ENCODE measurements at regions not wholly inside any gene's neighbourhood (a gene's known extent, or its start where the extent isn't known, plus 50 kb on each side); places are given as distances from the start of the nearest gene placed in this dataset.

GRCh38 chr21:16194095-16194787, 464.5 kb downstream of the USP25 start:
- no peaks in the 10 kb centered on the region for H3K4me1 Mint-ChIP-seq (ENCODE audit: low read depth in 2 of 2)
- H3K4me3 Mint-ChIP-seq, result no peak overlapping the region
- no peaks in the 10 kb centered on the region for H3K27me3 Mint-ChIP-seq
- H3K9me3 Mint-ChIP-seq, result peaks cover 0 to 15% of the 10 kb centered on the region in 2 donors
- H3K27ac Mint-ChIP-seq, result no peak overlapping the region
- H3K36me3 Mint-ChIP-seq (ENCODE audit: insufficient read depth), result no peaks in the 10 kb centered on the region
- DNase-seq (no peak), ATAC-seq (replicated peaks) (no peak)

- no peaks in the 10 kb centered on the region for H3K4me1 Mint-ChIP-seq (ENCODE audit: low read depth in 2 of 2)
- ATAC-seq (replicated peaks) (no peak), DNase-seq (no peak)
- no peaks in the 10 kb centered on the region for H3K36me3 Mint-ChIP-seq (ENCODE audit: insufficient read depth)
- no peak overlapping the region for H3K4me3 Mint-ChIP-seq
- no peak overlapping the region for H3K27ac Mint-ChIP-seq
- no peaks in the 10 kb centered on the region for H3K27me3 Mint-ChIP-seq
- peaks cover 0 to 15% of the 10 kb centered on the region in 2 donors for H3K9me3 Mint-ChIP-seq
These were observed 465.2 kb downstream of the USP25 start for GRCh38 chr21:16194788-16195537.

- no peaks in the 10 kb centered on the region for H3K36me3 Mint-ChIP-seq (ENCODE audit: insufficient read depth)
- H3K9me3 Mint-ChIP-seq, result peaks cover 0 to 14% of the 10 kb centered on the region in 2 donors
- no peak overlapping the region for H3K4me3 Mint-ChIP-seq
- no peaks in the 10 kb centered on the region for H3K4me1 Mint-ChIP-seq (ENCODE audit: low read depth in 2 of 2)
- ATAC-seq (replicated peaks), result no peak
- no peak for DNase-seq
- no peak overlapping the region for H3K27ac Mint-ChIP-seq
- no peaks in the 10 kb centered on the region for H3K27me3 Mint-ChIP-seq
These were observed 465.7 kb downstream of the USP25 start for GRCh38 chr21:16195538-16195910.

- Mint-ChIP-seq H3K27me3 (no peaks in the 10 kb centered on the region), H3K27ac (no peak overlapping the region), H3K4me3 (no peak overlapping the region), H3K4me1 (ENCODE audit: low read depth in 2 of 2) (no peaks in the 10 kb centered on the region), H3K36me3 (ENCODE audit: insufficient read depth) (no peaks in the 10 kb centered on the region), H3K9me3 (peaks cover 0 to 9% of the 10 kb centered on the region in 2 donors)
- DNase-seq (no peak), ATAC-seq (replicated peaks) (no peak)
These were observed 466.2 kb downstream of the USP25 start for GRCh38 chr21:16196001-16196400.

GRCh38 chr21:16198546-16198945, 468.8 kb downstream of the USP25 start:
- H3K27ac Mint-ChIP-seq, result no peak overlapping the region
- no peak for DNase-seq
- no peak overlapping the region for H3K4me3 Mint-ChIP-seq
- no peaks in the 10 kb centered on the region for H3K4me1 Mint-ChIP-seq (ENCODE audit: low read depth in 2 of 2)
- ATAC-seq (replicated peaks), result no peak
- peaks cover 0 to 8% of the 10 kb centered on the region in 2 donors for H3K9me3 Mint-ChIP-seq
- H3K36me3 Mint-ChIP-seq (ENCODE audit: insufficient read depth), result no peaks in the 10 kb centered on the region
- H3K27me3 Mint-ChIP-seq, result no peaks in the 10 kb centered on the region

GRCh38 chr21:16199539-16199938, 469.8 kb downstream of the USP25 start:
- Mint-ChIP-seq H3K27me3 (no peaks in the 10 kb centered on the region), H3K4me1 (ENCODE audit: low read depth in 2 of 2) (no peaks in the 10 kb centered on the region), H3K36me3 (ENCODE audit: insufficient read depth) (no peaks in the 10 kb centered on the region), H3K4me3 (no peak overlapping the region), H3K27ac (no peak overlapping the region), H3K9me3 (peaks cover 0 to 8% of the 10 kb centered on the region in 2 donors)
- ATAC-seq (replicated peaks) (no peak), DNase-seq (no peak)

- Mint-ChIP-seq H3K4me1 (ENCODE audit: low read depth in 2 of 2) (no peaks in the 10 kb centered on the region), H3K9me3 (peaks cover 5 to 16% of the 10 kb centered on the region in 2 donors), H3K4me3 (no peak overlapping the region), H3K27me3 (no peaks in the 10 kb centered on the region), H3K27ac (no peak overlapping the region), H3K36me3 (ENCODE audit: insufficient read depth) (no peaks in the 10 kb centered on the region)
- DNase-seq, result no peak
- no peak for ATAC-seq (replicated peaks)
These were observed 471.9 kb downstream of the USP25 start for GRCh38 chr21:16201718-16202117.

- ATAC-seq (replicated peaks), result no peak
- H3K27me3 Mint-ChIP-seq, result no peaks in the 10 kb centered on the region
- H3K9me3 Mint-ChIP-seq, result peaks cover 8% of the 10 kb centered on the region in 2 donors
- no peak for DNase-seq
- no peaks in the 10 kb centered on the region for H3K4me1 Mint-ChIP-seq (ENCODE audit: low read depth in 2 of 2)
- H3K27ac Mint-ChIP-seq, result no peak overlapping the region
- H3K36me3 Mint-ChIP-seq (ENCODE audit: insufficient read depth), result no peaks in the 10 kb centered on the region
- no peak overlapping the region for H3K4me3 Mint-ChIP-seq
These were observed 475.7 kb downstream of the USP25 start for GRCh38 chr21:16205527-16205926.

- Mint-ChIP-seq H3K4me1 (ENCODE audit: low read depth in 2 of 2) (no peaks in the 10 kb centered on the region), H3K36me3 (ENCODE audit: insufficient read depth) (no peaks in the 10 kb centered on the region), H3K27me3 (no peaks in the 10 kb centered on the region), H3K9me3 (peaks cover 0 to 3% of the 10 kb centered on the region in 2 donors), H3K4me3 (no peak overlapping the region), H3K27ac (no peak overlapping the region)
- DNase-seq (no peak), ATAC-seq (replicated peaks) (no peak)
These were observed 481.8 kb downstream of the USP25 start for GRCh38 chr21:16211339-16212303.

- no peaks in the 10 kb centered on the region for H3K27me3 Mint-ChIP-seq
- DNase-seq (no peak), ATAC-seq (replicated peaks) (no peak)
- no peaks in the 10 kb centered on the region for H3K4me1 Mint-ChIP-seq (ENCODE audit: low read depth in 2 of 2)
- H3K36me3 Mint-ChIP-seq (ENCODE audit: insufficient read depth), result no peaks in the 10 kb centered on the region
- peaks cover 0 to 3% of the 10 kb centered on the region in 2 donors for H3K9me3 Mint-ChIP-seq
- no peak overlapping the region for H3K4me3 Mint-ChIP-seq
- H3K27ac Mint-ChIP-seq, result no peak overlapping the region
These were observed 483.7 kb downstream of the USP25 start for GRCh38 chr21:16213518-16213917.

- H3K4me3 Mint-ChIP-seq, result no peak overlapping the region
- H3K9me3 Mint-ChIP-seq, result no peaks in the 10 kb centered on the region
- no peaks in the 10 kb centered on the region for H3K4me1 Mint-ChIP-seq (ENCODE audit: low read depth in 2 of 2)
- DNase-seq (no peak), ATAC-seq (replicated peaks) (no peak)
- no peaks in the 10 kb centered on the region for H3K36me3 Mint-ChIP-seq (ENCODE audit: insufficient read depth)
- no peaks in the 10 kb centered on the region for H3K27me3 Mint-ChIP-seq
- H3K27ac Mint-ChIP-seq, result no peak overlapping the region
These were observed 485.4 kb downstream of the USP25 start for GRCh38 chr21:16215193-16215592.

- Mint-ChIP-seq H3K36me3 (ENCODE audit: insufficient read depth) (no peaks in the 10 kb centered on the region), H3K27me3 (no peaks in the 10 kb centered on the region), H3K9me3 (no peaks in the 10 kb centered on the region), H3K4me1 (ENCODE audit: low read depth in 2 of 2) (no peaks in the 10 kb centered on the region), H3K4me3 (no peak overlapping the region), H3K27ac (no peak overlapping the region)
- ATAC-seq (replicated peaks), result no peak
- no peak for DNase-seq
These were observed 485.9 kb downstream of the USP25 start for GRCh38 chr21:16215663-16216183.

- Mint-ChIP-seq H3K36me3 (ENCODE audit: insufficient read depth) (no peaks in the 10 kb centered on the region), H3K27me3 (no peaks in the 10 kb centered on the region), H3K9me3 (no peaks in the 10 kb centered on the region), H3K4me1 (ENCODE audit: low read depth in 2 of 2) (no peaks in the 10 kb centered on the region), H3K27ac (no peak overlapping the region), H3K4me3 (no peak overlapping the region)
- ATAC-seq (replicated peaks), result no peak
- no peak for DNase-seq
These were observed 486.6 kb downstream of the USP25 start for GRCh38 chr21:16216288-16216962.

All from effector memory CD8-positive, alpha-beta T cell (primary cell).